Tongue (tissue), 1 donor: ENCODE measurements at regions not wholly inside any gene's neighbourhood (a gene's known extent, or its start where the extent isn't known, plus 50 kb on each side); places are given as distances from the start of the nearest gene placed in this dataset.

Experiments
- DNase-seq: peaks from one replicate; pipeline ENCODE4 v3.0.0-alpha.2; 2015

- peak; percentile 78 for DNase-seq
These were observed 123.4 kb downstream of the NXNL2 start for GRCh38 chr9:88658311-88658822.

GRCh38 chr9:88659126-88659525 is 124.1 kb downstream of the NXNL2 start:
- DNase-seq = no peak

GRCh38 chr9:88660611-88661010 is 125.6 kb downstream of the NXNL2 start:
- DNase-seq = no peak

DNA sequence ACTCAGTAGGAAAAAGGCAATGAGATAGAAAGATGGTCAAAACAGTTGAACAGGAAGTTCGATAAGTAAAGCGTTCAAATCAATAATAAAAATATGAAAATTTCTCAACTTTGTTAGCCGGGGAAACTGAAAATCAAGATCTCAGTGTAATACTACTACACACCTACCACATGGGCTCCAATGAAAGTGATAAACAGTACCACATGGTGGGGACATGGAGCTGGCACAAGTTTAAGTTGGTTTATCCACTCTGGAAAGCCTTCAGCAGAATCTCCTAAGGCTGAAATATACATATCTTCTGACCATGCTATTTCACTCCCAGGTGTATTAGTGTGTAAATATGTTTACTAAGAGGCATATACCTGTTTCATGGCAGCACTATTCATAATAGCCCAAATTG is 126.8 kb downstream of the NXNL2 start:
- no peak for DNase-seq

DNA sequence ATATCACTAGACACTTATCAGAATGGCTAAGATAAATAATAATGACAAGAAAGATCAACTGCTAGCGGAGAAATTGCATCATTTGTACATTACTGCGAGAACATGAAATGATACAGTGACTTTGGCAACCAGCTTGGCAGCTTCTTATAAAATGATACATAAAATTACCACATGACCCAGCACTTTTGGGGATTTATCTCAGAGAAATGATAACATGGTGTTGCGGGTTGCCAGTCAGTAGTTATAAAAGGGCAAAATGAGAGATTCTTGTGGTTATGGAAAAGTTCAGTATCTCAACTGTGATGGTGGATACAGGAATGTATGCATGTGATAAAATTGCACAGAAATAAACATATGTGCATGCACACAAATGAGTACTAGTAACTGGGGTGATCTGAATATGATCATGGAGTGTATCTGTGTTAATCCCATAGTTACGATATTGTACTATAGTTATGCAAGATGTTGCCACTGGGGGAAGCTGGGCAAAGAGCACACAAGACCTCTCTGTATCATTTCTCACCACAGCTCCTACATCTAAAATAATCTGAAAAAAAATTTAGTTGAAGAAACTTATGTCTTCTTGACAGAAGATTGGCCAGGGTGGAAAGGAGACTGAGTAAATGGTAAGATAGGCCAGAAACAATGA is 128.9 kb downstream of the NXNL2 start:
- no peak for DNase-seq

GRCh38 chr9:88664773-88665172 is 129.8 kb downstream of the NXNL2 start:
- DNase-seq = no peak

DNA sequence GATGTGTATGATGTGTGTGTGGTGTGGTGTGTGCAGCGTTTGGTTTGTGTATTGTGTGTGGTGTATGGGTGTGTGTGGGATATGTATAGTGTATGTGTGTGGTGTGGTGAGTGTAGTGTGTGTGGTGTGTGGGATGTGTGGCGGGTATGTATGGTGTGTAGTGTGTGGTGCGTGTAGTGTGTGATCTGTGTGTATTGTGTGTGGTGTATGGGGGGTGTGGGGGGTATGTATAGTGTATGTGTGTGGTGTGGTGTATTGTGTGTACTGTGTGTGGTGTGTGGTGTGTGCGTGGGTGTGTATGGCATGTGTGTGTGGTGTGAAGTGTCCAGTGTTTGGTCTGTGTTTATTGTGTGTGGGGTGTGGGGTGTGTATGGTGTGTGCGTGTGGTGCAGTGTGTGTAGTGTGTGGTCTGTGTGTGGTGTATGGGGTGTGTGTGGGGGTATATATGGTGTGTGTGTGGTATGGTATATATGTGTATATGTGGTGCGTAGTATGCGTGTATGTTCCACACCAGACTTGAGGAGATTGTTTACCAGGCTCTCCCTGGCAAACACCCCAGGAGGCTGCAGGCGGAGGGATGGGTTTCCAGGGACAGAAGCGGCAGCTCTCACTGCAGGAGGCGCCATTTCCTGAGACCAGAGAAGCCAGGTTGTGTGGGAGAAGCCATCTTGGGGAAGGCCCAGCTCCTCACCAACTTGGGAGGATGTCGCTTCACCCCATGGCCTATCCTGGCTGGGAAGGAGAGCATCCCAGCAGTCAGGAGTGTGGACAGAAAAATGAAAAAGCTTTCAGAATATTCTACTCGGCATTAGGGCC is 138.1 kb downstream of the NXNL2 start:
- no peak for DNase-seq

GRCh38 chr9:88673886-88674285 is 138.9 kb downstream of the NXNL2 start:
- DNase-seq = no peak

- no peak for DNase-seq
These were observed 141.7 kb downstream of the NXNL2 start for GRCh38 chr9:88676644-88677043.

GRCh38 chr9:88678008-88678407 is 143.0 kb downstream of the NXNL2 start:
- DNase-seq = no peak

GRCh38 chr9:88678431-88678830 is 143.5 kb downstream of the NXNL2 start:
- no peak for DNase-seq

DNA sequence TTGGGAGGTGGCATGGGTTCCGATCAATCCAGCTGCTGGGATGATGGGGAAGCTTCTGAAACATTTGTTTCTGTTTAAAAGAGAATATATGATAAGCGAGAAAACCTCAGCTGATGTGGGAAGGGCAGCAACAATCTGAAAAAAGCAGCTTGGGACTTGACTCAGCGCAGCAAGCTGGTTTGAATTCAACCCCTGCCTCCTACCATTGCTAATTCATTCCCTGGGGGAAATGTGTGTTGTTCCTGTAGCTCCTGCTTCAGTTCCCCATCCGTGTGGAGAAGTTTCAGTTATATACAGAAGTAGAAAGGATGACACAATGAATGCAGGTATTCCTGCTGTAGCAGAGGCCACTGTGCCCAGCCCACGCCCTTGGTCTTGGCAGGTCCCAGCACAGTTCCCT is 145.1 kb downstream of the NXNL2 start:
- DNase-seq = no peak

DNA sequence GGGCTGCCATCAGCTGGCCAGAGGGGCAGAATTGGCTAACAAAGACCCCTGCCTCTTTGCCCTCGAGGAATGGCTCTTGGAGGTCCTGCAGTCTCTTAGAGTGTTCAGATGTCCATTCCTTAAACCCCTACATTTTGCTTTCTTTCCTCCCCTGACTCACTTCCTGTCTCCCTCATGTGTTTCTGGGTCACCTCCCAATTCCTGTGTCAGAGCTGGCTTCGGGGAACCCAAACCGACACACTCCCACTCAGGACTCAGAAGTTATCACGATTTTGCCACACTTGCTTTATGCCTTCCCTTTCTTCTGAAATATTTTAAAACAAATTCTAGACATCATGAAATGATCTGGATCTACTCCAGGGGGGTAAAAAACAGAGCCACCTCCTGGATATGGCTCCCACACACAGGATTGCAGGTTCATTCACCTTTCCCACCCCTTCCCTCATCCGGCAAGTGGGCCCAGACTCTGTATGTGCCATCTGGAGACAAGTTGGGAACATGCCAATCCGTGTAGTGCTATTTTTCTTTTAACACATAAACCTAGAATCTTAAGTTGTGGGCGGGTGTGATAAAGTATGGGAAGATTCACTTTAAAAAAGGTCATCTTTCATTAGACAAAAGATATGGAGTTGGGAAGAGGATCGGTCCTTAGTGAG is 145.7 kb downstream of the NXNL2 start:
- no peak for DNase-seq

- no peak for DNase-seq
These were observed 146.5 kb downstream of the NXNL2 start for GRCh38 chr9:88681434-88681833.

DNA sequence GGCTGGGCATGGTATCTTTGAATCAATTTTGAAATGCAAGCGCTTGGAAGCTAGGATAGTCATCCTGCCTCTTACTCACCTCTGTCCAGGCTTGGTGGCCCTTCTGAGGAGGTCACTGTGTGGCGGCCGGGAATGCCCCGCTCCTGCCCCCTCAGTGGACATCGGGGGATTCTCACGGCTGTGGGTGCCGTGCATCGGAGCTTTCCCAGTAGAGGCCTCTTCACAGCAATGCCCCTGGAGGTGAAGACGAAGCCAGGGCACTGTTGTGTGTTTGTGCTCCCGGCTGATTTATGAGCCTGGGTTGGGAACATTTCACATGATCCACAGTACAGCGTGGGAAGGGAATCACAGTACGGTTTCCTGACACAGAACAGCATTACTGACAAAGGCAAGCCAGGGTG is 147.5 kb downstream of the NXNL2 start:
- no peak for DNase-seq

- no peak for DNase-seq
These were observed 149.1 kb downstream of the NXNL2 start for GRCh38 chr9:88684046-88684445.

DNA sequence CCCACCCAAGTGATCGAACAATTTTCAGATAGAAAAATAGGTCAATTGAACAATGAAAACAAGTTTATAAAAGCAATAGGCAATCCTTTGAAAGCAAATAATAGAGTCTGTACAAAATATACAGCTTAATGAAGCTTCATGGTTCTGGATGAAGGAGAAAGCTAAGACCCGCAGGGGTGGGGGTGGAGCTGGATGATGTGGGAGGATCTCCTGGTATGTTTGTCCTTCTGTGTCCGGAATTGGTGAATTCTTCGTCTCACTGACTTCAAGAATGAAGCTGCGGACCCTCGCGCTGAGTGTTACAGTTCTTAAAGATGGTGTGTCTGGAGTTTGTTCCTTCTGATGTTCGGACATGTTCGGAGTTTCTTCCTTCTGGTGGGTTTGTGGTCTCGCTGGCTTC is 149.9 kb downstream of the NXNL2 start:
- DNase-seq = no peak

DNA sequence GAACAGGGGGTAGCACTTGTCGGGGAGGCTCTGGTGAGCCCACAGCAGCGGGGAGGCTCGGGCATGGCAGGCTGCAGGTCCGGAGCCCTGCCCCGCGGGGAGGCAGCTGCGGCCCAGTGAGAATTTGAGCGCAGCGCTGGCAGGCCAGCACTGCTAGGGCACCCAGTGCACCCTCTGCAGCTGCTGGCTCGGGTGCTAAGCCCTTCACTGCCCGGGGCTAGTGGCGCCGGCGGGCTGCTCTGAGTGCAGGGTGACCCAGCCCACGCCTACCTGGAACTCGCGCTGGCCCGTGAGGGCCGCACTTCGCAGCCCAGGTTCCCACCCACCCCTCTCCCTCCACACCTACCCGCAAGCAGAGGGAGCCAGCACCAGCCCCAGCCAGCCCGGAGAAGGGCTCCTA is 151.0 kb downstream of the NXNL2 start:
- DNase-seq = no peak

GRCh38 chr9:88689509-88690298 is 154.7 kb downstream of the NXNL2 start:
- no peak for DNase-seq

DNA sequence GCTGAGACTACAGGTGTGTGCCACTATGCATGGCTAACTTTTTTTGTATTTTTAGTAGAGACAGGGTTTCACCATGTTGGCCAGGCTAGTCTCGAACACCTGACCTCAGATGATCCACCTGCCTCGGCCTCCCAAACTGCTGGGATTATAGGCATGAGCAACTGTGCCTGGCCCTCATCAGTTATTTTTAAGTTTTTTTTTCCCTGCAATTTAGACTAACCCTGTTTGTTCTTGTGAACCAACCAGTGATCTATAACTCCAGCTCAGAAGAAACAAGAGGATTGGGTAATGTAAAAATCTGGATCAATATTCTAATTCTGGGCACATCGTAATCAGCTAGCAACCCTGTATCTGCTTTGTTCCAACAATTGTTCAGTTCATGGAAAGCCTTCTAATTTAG is 155.7 kb downstream of the NXNL2 start:
- DNase-seq = no peak

DNA sequence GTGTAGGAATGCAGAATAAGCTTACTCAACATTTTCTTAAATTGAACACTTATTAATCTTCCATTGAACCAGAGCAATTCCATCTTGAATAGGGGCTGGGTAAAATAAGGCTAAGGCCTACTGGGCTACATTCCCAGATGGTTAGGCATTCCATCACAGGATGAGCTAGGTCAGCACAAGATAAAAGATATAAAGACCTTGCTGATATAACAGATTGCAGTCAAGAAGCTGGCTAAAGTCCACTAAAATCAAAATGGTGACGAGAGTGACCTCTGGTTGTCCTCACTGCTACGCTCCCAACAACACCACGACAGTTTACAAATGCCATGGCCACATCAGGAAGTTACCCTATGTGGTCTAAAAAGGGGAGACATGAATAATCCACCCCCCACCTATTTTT is 156.1 kb downstream of the NXNL2 start:
- DNase-seq = no peak

GRCh38 chr9:88691811-88692210 is 156.8 kb downstream of the NXNL2 start:
- DNase-seq = no peak

DNA sequence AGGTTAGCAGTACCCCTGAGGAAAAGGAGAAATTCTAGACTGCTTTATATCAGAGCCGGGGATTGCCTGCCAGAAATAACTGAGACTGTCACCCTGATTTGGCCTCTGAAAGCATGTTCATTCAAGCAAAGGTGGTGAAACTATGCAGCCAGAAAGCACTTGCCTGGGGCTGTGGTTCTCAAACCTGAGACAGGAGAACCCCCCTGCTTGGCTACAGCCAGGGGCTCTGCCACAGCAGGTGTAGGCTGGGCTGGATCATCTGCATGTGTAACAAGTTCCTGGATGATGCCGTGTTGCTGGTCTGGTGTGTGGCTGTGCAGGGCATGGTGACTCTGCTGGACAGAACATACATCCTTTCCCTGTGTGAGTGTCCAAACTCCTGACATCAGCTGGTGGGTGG is 157.8 kb downstream of the NXNL2 start:
- no peak for DNase-seq
